Gastrocnemius medialis (tissue), 4 donors: ENCODE measurements at regions not wholly inside any gene's neighbourhood (a gene's known extent, or its start where the extent isn't known, plus 50 kb on each side); places are given as distances from the start of the nearest gene placed in this dataset.

Source experiments
- ATAC-seq, 2 donors: fragments of 150-250 bp; one replicate each; pipeline ENCODE4 v1.9.1; 2016
- DNase-seq, 2 donors: peaks; one replicate each; pipeline ENCODE4 v3.0.0-alpha.2; 2019
- H3K27ac ChIP-seq, 4 donors: fragments of 200-600 bp; sonication (generic); 1 replicate in 1 of 4; 2 replicates in 3 of 4; pipeline ENCODE4 v1.5.1; 2016 to 2018; ENCODE audit warnings: mild to moderate bottlenecking in 2 of 4, moderate library complexity in 1 of 4
- H3K27me3 ChIP-seq, 3 donors: fragments of 200-600 bp; sonication (generic) in 2 of 3; 1 replicate in 1 of 3; 2 replicates in 2 of 3; pipeline versions ENCODE4 v1.5.1 to v1.6.0; 2016 to 2019; ENCODE audit warnings: mild to moderate bottlenecking in 1 of 3, moderate library complexity in 1 of 3
- H3K36me3 ChIP-seq, 2 donors: fragments of 200-600 bp; sonication (generic) in 1 of 2; one replicate each; pipeline ENCODE4 v1.5.1; 2017 to 2018
- H3K4me1 ChIP-seq, 2 donors: fragments of 200-600 bp; sonication (generic) in 1 of 2; one replicate each; pipeline ENCODE4 v1.5.1; 2016 to 2017; ENCODE audit warnings: mild to moderate bottlenecking in 2 of 2
- H3K4me3 ChIP-seq, 4 donors: fragments of 200-600 bp; sonication (generic) in 3 of 4; 1 replicate in 1 of 4; 2 replicates in 3 of 4; pipeline ENCODE4 v1.5.1; 2016 to 2019; ENCODE audit warnings: mild to moderate bottlenecking in 2 of 4
- H3K9me3 ChIP-seq, 3 donors: fragments of 200-600 bp; sonication (generic) in 2 of 3; 1 replicate in 1 of 3; 2 replicates in 2 of 3; pipeline ENCODE4 v1.5.1; 2016 to 2019
- POLR2A ChIP-seq, 2 donors: fragments of 450-650 bp; IDR thresholded peaks; one replicate each; pipeline ENCODE4 v1.6.1; 2017; ENCODE audit warnings: antibody characterized with exemption in 2 of 2, mild to moderate bottlenecking in 2 of 2, moderate library complexity in 2 of 2
- in situ Hi-C, 4 donors: fragments of 200-750 bp; cut with MboI; loops; one replicate each; pipeline versions ENCODE4 v1.15.0 to v1.8.0; 2017; ENCODE audit warnings: low sequenced_read_pairs in 4 of 4
- intact Hi-C: fragments of 100-400 bp; cut with DNase I; formaldehyde crosslinking; loops from one replicate; pipeline ENCODE4 v1.15.1; 2023; ENCODE audit warnings: low total_unique reads
- TF ChIP-seq, protein P1 (sequence below), 5 experiments: fragments of 450-650 bp in 3 of 5; fragments of 200-600 bp in 2 of 5; sonication (generic) in 2 of 5; IDR thresholded peaks in 4 of 5; conservative IDR thresholded peaks in 1 of 5; 1 replicate in 4 of 5; 2 replicates in 1 of 5; pipeline ENCODE4 v1.5.1; 2016 to 2019; ENCODE audit warnings: antibody characterized with exemption in 5 of 5, mild to moderate bottlenecking in 3 of 5, moderate library complexity in 3 of 5

DNA sequence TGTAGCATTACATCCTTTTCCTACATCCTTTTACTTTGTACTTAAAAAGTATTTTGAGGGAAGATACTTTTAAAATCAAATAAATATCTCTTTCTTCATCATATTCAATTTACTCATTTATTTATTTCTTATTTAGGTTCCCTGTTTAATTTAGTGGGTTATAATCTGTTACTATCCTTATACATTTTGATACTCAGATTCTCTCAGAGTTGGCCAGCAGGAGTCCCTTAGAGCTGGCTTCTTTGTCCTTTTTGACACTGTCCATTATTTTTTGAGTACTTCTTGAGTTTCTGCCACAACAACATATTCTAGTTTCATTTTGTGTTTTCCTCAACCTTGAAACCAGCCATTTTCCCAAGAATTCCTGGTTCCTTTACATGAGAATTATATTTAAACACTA, 111.6 kb upstream of the DCBLD2 start:
- DNase-seq = no peak
- intact Hi-C loops = no loop called here
- Histone ChIP-seq H3K27me3 (no peaks in the 10 kb centered on the region), H3K9me3 (no peaks in the 10 kb centered on the region), H3K36me3 (no peaks in the 10 kb centered on the region), H3K27ac (no peak overlapping the region), H3K4me3 (no peak overlapping the region), H3K4me1 (no peaks in the 10 kb centered on the region)
- in situ Hi-C loops = loop anchor here in 1 of 4 donors (25.0 kb wide), 1 partner anchor 749 kb away; no protein-coding TSS in a partner anchor
- ATAC-seq = no peak
- TF ChIP-seq, protein P1, sequence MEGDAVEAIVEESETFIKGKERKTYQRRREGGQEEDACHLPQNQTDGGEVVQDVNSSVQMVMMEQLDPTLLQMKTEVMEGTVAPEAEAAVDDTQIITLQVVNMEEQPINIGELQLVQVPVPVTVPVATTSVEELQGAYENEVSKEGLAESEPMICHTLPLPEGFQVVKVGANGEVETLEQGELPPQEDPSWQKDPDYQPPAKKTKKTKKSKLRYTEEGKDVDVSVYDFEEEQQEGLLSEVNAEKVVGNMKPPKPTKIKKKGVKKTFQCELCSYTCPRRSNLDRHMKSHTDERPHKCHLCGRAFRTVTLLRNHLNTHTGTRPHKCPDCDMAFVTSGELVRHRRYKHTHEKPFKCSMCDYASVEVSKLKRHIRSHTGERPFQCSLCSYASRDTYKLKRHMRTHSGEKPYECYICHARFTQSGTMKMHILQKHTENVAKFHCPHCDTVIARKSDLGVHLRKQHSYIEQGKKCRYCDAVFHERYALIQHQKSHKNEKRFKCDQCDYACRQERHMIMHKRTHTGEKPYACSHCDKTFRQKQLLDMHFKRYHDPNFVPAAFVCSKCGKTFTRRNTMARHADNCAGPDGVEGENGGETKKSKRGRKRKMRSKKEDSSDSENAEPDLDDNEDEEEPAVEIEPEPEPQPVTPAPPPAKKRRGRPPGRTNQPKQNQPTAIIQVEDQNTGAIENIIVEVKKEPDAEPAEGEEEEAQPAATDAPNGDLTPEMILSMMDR (IDR thresholded peaks at IDR 0.05 in 4 of 5, conservative IDR thresholded peaks at IDR 0.05 in 1 of 5) = no peak
- no peak for TF ChIP-seq POLR2A (IDR thresholded peaks at IDR 0.05)

DNA sequence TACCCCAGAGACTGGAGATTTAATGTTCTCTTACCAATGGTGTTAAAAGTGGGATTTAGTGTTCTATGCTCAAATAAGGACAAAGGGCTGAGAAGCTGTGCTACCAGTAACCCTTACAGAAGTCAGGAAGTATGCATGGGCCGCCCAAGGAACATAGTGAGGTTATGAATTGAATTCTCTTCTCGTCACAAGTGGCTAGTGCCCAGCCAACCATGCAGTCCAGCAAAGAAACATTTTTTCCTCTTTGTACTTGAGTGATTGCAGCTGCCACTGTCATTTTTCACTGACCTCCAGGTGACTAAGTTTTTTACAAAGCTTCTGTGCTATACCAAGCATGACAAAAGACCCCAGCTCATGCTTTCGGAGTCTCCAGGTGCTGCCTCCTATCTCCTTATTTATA, 110.6 kb upstream of the DCBLD2 start:
- no peaks in the 10 kb centered on the region for H3K36me3 ChIP-seq
- in situ Hi-C loops (loop anchor here in 1 of 4 donors (25.0 kb wide), 1 partner anchor 750 kb away; no protein-coding TSS in a partner anchor), intact Hi-C loops (no loop called here)
- H3K4me1 ChIP-seq = no peaks in the 10 kb centered on the region
- DNase-seq (no peak), ATAC-seq (no peak)
- H3K9me3 ChIP-seq = no peaks in the 10 kb centered on the region
- TF ChIP-seq, protein P1 (IDR thresholded peaks at IDR 0.05 in 4 of 5, conservative IDR thresholded peaks at IDR 0.05 in 1 of 5) = no peak
- TF ChIP-seq POLR2A (IDR thresholded peaks at IDR 0.05) = no peak
- H3K27ac ChIP-seq = no peak overlapping the region
- no peak overlapping the region for H3K4me3 ChIP-seq
- no peaks in the 10 kb centered on the region for H3K27me3 ChIP-seq

DNA sequence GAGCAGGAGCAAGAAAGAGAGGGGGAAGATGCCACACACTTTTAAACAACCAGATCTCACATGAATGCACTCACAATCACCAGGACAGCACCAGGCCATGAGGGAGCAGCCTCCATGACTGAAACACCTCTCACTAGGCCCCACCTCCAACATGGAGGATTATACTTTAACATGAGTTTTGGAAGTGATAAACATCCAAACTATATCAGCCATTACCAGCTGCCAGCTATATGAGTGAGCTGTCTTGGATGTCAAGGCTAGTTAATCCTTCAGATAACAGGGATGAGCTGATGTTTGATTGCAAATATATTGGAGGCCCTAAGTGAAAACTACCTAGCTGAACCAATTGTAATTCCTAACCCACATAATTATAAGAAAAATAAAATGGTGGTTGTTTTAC, 108.4 kb upstream of the DCBLD2 start:
- Histone ChIP-seq H3K4me3 (no peak overlapping the region), H3K27me3 (no peaks in the 10 kb centered on the region), H3K4me1 (no peaks in the 10 kb centered on the region), H3K27ac (no peak overlapping the region), H3K9me3 (no peaks in the 10 kb centered on the region), H3K36me3 (no peaks in the 10 kb centered on the region)
- intact Hi-C loops (no loop called here), in situ Hi-C loops (loop anchor here in 1 of 4 donors (25.0 kb wide), 1 partner anchor 752 kb away; no protein-coding TSS in a partner anchor)
- ATAC-seq (no peak), DNase-seq (no peak)
- TF ChIP-seq, protein P1 (IDR thresholded peaks at IDR 0.05 in 4 of 5, conservative IDR thresholded peaks at IDR 0.05 in 1 of 5) = no peak
- no peak for TF ChIP-seq POLR2A (IDR thresholded peaks at IDR 0.05)

DNA sequence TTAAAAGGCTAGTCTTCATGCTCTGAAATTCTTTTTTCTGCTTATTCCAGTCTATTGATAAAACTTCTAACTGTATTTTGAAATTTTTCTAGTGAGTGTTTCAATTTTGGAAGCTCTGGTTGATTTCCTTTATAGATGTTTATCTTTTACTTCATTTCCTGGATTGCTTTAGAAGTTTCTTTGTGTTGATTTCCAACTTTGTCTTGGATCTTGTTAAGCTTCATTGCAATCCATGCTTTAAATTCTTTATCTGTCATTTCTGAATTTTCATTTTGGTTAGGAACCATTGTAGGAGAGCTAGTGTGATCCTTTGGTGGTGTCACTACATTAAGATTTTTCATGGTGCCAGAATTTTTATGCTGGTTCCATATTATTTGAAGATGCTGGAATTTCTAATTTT, 105.2 kb upstream of the DCBLD2 start:
- H3K9me3 ChIP-seq = no peaks in the 10 kb centered on the region
- H3K27me3 ChIP-seq = no peaks in the 10 kb centered on the region
- ATAC-seq (no peak), DNase-seq (no peak)
- H3K36me3 ChIP-seq = no peaks in the 10 kb centered on the region
- H3K4me1 ChIP-seq = no peaks in the 10 kb centered on the region
- H3K27ac ChIP-seq = no peak overlapping the region
- no peak for TF ChIP-seq POLR2A (IDR thresholded peaks at IDR 0.05)
- no peak overlapping the region for H3K4me3 ChIP-seq
- intact Hi-C loops = no loop called here
- in situ Hi-C loops = loop anchor here in 1 of 4 donors (25.0 kb wide), 1 partner anchor 756 kb away; no protein-coding TSS in a partner anchor

DNA sequence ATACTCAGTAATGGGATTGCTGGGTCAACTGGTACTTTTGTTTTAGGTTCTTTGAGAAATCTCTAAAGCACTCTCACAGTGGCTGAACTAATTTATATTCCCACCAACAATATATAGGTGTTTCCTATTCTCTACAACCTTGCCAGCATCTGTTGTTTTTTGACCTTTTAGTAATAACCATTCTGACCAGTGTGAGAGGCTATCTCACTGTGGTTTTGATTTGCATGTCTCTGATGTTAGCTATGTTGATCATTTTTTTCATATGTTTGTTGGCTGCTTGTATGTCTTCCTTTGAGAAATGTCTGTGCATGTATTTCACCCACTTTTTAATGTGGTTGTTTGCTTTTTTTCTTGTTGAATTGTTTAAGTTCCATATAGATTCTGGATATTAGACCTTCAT, 98.2 kb upstream of the DCBLD2 start:
- TF ChIP-seq, protein P1 (IDR thresholded peaks at IDR 0.05 in 4 of 5, conservative IDR thresholded peaks at IDR 0.05 in 1 of 5) = no peak
- TF ChIP-seq POLR2A (IDR thresholded peaks at IDR 0.05) = no peak
- intact Hi-C loops (no loop called here), in situ Hi-C loops (loop anchor here in 3 of 4 donors (10.0 to 25.0 kb wide), 3 partner anchors 185 to 763 kb away; no protein-coding TSS in a partner anchor)
- DNase-seq = no peak
- Histone ChIP-seq H3K36me3 (no peaks in the 10 kb centered on the region), H3K27ac (no peak overlapping the region), H3K27me3 (no peaks in the 10 kb centered on the region), H3K4me3 (no peak overlapping the region), H3K9me3 (no peaks in the 10 kb centered on the region), H3K4me1 (no peaks in the 10 kb centered on the region)
- no peak for ATAC-seq
